Omental fat pad (tissue), 3 donors: ENCODE measurements at regions not wholly inside any gene's neighbourhood (a gene's known extent, or its start where the extent isn't known, plus 50 kb on each side); places are given as distances from the start of the nearest gene placed in this dataset.

Experiments used
- ATAC-seq: fragments of 150-250 bp; one replicate; pipeline ENCODE4 v1.9.1; 2016; ENCODE audit warnings: mild to moderate bottlenecking, moderate library complexity; ENCODE audit not compliant: low FRiP score
- DNase-seq: peaks from one replicate; pipeline ENCODE4 v3.0.0-alpha.2; 2019; ENCODE audit warnings: low spot score
- CTCF ChIP-seq, 3 donors: fragments of 450-650 bp; IDR thresholded peaks; one replicate each; pipeline ENCODE4 v1.5.1; 2016 to 2017; ENCODE audit warnings: antibody characterized with exemption in 3 of 3, mild to moderate bottlenecking in 3 of 3, moderate library complexity in 2 of 3

- DNase-seq (no peak), ATAC-seq (no peak)
- no peak for TF ChIP-seq CTCF (IDR thresholded peaks at IDR 0.05)
Observed at GRCh38 chr1:56396581-56396980, 182.8 kb downstream of the PLPP3 start.

DNA sequence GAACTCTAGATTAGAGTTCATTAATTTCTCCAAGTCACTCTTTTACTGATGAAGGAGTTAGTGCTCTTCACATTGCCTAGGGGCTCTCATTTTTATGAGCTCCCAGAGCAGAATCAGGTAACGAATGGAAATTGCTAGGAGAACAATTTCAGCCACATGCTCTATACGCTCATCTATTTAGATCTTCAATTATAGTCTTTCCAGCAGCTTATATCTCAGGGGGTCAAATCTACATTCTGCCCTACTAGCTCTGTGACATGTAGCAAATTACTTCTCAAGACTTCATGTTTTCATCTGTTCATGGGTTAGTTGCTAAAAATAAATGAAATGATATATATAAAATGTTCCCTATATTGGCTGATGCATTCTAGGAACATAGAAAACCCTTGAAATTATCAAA lies 183.6 kb downstream of the PLPP3 start:
- TF ChIP-seq CTCF (IDR thresholded peaks at IDR 0.05), result no peak
- DNase-seq (no peak), ATAC-seq (no peak)

DNA sequence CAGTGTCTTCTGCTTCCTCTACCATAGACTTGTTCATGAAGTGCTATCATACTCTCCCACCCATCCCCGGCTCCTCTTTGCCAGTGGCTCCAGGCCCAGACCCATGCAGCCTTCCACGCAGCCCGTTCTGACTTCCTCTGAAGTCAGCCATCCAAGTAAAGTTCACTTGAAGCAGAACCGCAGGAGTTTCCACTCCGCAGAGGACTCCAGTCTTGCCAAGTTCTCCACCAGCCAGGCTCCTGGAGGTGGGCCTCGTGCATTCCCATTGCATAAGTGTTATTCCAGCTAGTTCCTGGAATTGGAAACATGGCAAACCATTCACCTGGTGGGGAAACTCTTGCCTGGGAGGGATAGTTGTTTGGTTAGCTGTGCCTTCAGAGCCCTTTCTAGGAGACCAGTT lies 185.1 kb downstream of the PLPP3 start:
- TF ChIP-seq CTCF (IDR thresholded peaks at IDR 0.05), result no peak
- DNase-seq (no peak), ATAC-seq (no peak)

DNA sequence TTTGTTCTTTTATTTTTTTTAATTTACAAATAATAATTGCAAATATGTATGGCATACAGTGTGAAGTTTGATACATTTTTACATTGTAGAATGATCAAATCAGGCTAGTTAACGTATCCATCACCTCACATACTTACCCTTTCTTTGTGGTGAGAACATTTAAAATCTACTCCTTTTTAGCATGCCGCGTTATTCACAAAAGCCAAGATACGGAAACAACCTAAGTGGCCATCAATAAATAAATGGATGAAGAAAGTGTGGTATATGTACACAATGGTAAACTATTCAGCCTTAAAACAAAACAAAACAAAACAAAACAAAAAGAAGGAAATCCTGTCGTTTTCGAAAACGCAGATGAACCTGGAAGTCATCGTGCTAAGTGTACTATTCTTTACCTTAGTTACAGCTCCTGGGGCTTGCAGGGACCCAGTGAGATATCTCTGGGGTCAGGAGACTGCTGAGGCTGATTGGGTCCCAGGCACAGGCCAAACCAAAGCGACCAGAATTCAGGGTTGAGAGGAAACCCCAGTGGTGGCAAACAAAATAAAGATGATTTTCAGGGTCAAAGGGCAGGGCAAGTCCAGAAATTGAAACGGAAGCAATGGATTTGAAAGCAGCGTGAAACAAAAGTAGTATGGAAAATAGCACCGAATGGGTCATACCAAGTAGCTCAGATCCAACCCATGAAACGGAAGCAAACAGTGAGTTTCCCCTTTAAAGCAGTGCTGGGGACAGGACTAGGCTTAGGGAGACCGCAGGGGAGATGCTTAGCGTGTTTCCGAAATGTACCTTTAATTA lies 188.2 kb downstream of the PLPP3 start:
- TF ChIP-seq CTCF (IDR thresholded peaks at IDR 0.05), result no peak
- no peak for ATAC-seq
- DNase-seq, result no peak

DNA sequence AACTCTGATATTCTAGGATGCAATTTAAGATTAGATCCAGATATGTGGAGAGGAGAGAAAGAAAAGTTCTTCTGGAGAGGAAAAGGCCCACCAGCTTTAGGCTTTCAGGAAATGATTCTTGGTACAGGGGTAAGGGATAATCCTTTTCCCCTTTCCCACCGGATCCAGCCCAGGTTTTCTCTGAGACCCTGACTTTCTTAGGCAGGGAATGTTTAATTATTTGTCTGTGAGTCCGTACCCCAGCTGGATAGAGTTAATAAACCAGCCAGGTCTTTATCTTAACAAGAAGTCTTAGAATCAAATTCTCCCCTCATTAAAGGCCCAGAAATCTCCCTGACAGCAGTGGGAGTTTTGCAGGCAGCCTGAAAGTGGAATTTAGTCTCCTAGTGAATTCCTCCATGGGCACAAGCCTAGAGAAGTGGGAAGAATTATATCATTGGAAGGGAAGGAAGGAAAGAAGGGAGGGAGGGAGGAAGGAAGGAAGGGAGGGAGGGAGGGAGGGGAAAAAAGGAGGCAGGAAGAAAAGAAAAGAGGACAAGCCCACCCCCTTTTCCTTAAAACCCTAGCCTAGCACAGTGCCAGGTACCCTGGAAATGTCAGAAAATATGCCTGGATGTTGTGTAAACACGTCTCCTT lies 189.0 kb downstream of the PLPP3 start:
- DNase-seq (no peak), ATAC-seq (no peak)
- no peak for TF ChIP-seq CTCF (IDR thresholded peaks at IDR 0.05)

- DNase-seq (no peak), ATAC-seq (no peak)
- TF ChIP-seq CTCF (IDR thresholded peaks at IDR 0.05), result no peak
Observed at GRCh38 chr1:56389813-56390212, 189.6 kb downstream of the PLPP3 start.
